Spleen (tissue), 11 donors: ENCODE measurements at regions not wholly inside any gene's neighbourhood (a gene's known extent, or its start where the extent isn't known, plus 50 kb on each side); places are given as distances from the start of the nearest gene placed in this dataset.

ENCODE experiments used
- DNase-seq: peaks from one replicate; pipeline ENCODE4 v3.0.0-alpha.2; 2020
- H3K27ac ChIP-seq, 8 donors: fragments of 200-600 bp; sonication (generic) in 7 of 8; 1 replicate in 4 of 8; 2 replicates in 4 of 8; pipeline versions ENCODE4 v1.5.0 to v1.8.0; 2016 to 2021; ENCODE audit warnings: inconsistent platforms in 4 of 8, mild to moderate bottlenecking in 4 of 8, moderate library complexity in 1 of 8
- H3K27me3 ChIP-seq, 7 donors: fragments of 200-600 bp; sonication (generic) in 6 of 7; replicated peaks in 1 of 7; 1 replicate in 4 of 7; 2 replicates in 3 of 7; pipeline versions ENCODE4 v1.5.0 to v1.8.0; 2016 to 2021; ENCODE audit warnings: inconsistent platforms in 3 of 7, mild to moderate bottlenecking in 1 of 7
- H3K36me3 ChIP-seq, 6 donors: fragments of 200-600 bp; sonication (generic) in 5 of 6; 1 replicate in 4 of 6; 2 replicates in 2 of 6; pipeline versions ENCODE4 v1.5.0 to v1.8.0; 2016 to 2021; ENCODE audit warnings: inconsistent platforms in 2 of 6
- H3K4me1 ChIP-seq, 6 donors: fragments of 200-600 bp; sonication (generic) in 5 of 6; 1 replicate in 3 of 6; 2 replicates in 3 of 6; pipeline versions ENCODE4 v1.5.0 to v1.8.0; 2016 to 2021; ENCODE audit warnings: inconsistent platforms in 3 of 6
- H3K4me3 ChIP-seq, 8 donors: fragments of 200-600 bp; sonication (generic) in 7 of 8; 1 replicate in 4 of 8; 2 replicates in 4 of 8; pipeline versions ENCODE4 v1.5.0 to v1.8.0; 2016 to 2021; ENCODE audit warnings: inconsistent platforms in 4 of 8, mild to moderate bottlenecking in 4 of 8, moderate library complexity in 2 of 8
- H3K9me3 ChIP-seq, 8 donors: fragments of 200-600 bp; sonication (generic) in 7 of 8; 1 replicate in 4 of 8; 2 replicates in 4 of 8; pipeline versions ENCODE4 v1.5.0 to v1.8.0; 2016 to 2021; ENCODE audit warnings: inconsistent platforms in 4 of 8
- CTCF ChIP-seq, 11 experiments: fragments of 200-600 bp in 7 of 11; fragments of 450-650 bp in 4 of 11; sonication (generic) in 4 of 11; IDR thresholded peaks in 8 of 11; conservative IDR thresholded peaks in 3 of 11; 1 replicate in 7 of 11; 2 replicates in 4 of 11; pipeline versions ENCODE4 v1.4.0 to v1.8.0; 2016 to 2021; ENCODE audit warnings: antibody characterized with exemption in 11 of 11, inconsistent platforms in 4 of 11, mild to moderate bottlenecking in 1 of 11
- POLR2A ChIP-seq, 3 donors: fragments of 450-650 bp; IDR thresholded peaks; one replicate each; pipeline ENCODE4 v1.5.1; 2017; ENCODE audit warnings: antibody characterized with exemption in 3 of 3, mild to moderate bottlenecking in 1 of 3
- POLR2AphosphoS5 ChIP-seq, 3 donors: sonication (generic); formaldehyde crosslinking; IDR thresholded peaks; one replicate each; pipeline ENCODE4 v1.5.1; 2017; ENCODE audit warnings: antibody characterized with exemption in 3 of 3
- WGBS, 5 donors: extraction: QIAGEN DNeasy Blood & Tissue Kit in 3 of 5; methylation state at CpG; one replicate each; pipeline versions ENCODE4 v1.1.5 to v1.1.7; 2013 to 2018; 5-methylcytosine and 5-hydroxymethylcytosine counted together
- intact Hi-C: fragments of 100-400 bp; cut with DNase I; formaldehyde crosslinking; loops from one replicate; pipeline ENCODE4 v1.15.0; 2023; ENCODE audit warnings: low total_unique reads
- donor health status: healthy with polysubstance abuse.
- donor health status: DM: no; HTN: no; CAD: no; lungs with moderate emphysema.
- donor health status: DM: no; HTN: no; CAD: no.
- donor health status: Bipolar disorder and iron deficiency.
- donor health status: healthy.
- donor health status: DM: no; HTN: no; CAD: no.
- donor health status: DM: yes; HTN: yes; CAD: no.

GRCh38 chr6:164832410-164832809 lies 477.0 kb downstream of the C6orf118 start:
- Histone ChIP-seq H3K9me3 (peaks cover 0 to 9% (median 0%) of the 10 kb centered on the region in 8 donors), H3K27me3 (no peaks in the 10 kb centered on the region), H3K36me3 (no peaks in the 10 kb centered on the region), H3K4me1 (no peaks in the 10 kb centered on the region), H3K27ac (no peak overlapping the region), H3K4me3 (no peak overlapping the region)
- DNase-seq = no peak
- TF ChIP-seq POLR2AphosphoS5 (IDR thresholded peaks at IDR 0.05) (no peak), POLR2A (IDR thresholded peaks at IDR 0.05) (no peak), CTCF (IDR thresholded peaks at IDR 0.05 in 8 of 11, conservative IDR thresholded peaks at IDR 0.05 in 3 of 11) (no peak)
- WGBS, 5 donors = 71 to 84% (median 78%) methylated on average over 7 of the region's 7 CpGs
- intact Hi-C loops = no loop called here

DNA sequence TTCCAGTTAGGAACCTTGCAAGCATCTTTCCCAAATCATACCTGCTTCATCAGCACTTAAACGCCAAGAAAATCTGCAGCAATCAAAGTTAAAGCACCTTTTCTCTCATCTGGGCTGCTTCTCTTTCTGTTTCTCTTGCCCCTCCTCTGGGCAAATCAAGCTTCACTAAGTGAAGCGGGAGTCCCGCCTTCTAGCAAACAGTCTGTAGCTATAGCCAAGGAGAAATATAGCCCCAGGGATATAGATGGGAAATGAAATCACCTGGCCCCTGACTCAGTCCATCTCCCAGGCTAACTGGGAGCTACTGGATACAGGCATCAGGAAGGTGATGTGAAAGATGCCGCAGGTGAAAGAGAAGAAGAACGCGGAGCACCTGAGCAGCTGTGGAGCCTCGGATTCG lies 481.9 kb downstream of the C6orf118 start:
- DNase-seq = no peak
- H3K27ac ChIP-seq = no peak overlapping the region
- no peak overlapping the region for H3K4me3 ChIP-seq
- no peaks in the 10 kb centered on the region for H3K36me3 ChIP-seq
- TF ChIP-seq POLR2A (IDR thresholded peaks at IDR 0.05) (no peak), CTCF (IDR thresholded peaks at IDR 0.05 in 8 of 11, conservative IDR thresholded peaks at IDR 0.05 in 3 of 11) (no peak), POLR2AphosphoS5 (IDR thresholded peaks at IDR 0.05) (no peak)
- no peaks in the 10 kb centered on the region for H3K4me1 ChIP-seq
- H3K27me3 ChIP-seq = no peaks in the 10 kb centered on the region
- WGBS, 5 donors = 85 to 94% (median 86%) methylated on average over 8 of the region's 8 CpGs
- peaks cover 0 to 10% (median 0%) of the 10 kb centered on the region in 8 donors for H3K9me3 ChIP-seq
- intact Hi-C loops = no loop called here

GRCh38 chr6:164826831-164827468 lies 482.5 kb downstream of the C6orf118 start:
- whole genome bisulfite sequencing, 5 donors = 67 to 81% (median 71%) methylated on average over 11 of the region's 11 CpGs
- Histone ChIP-seq H3K36me3 (no peaks in the 10 kb centered on the region), H3K9me3 (peaks cover 0 to 10% (median 0%) of the 10 kb centered on the region in 8 donors), H3K4me1 (no peaks in the 10 kb centered on the region), H3K4me3 (no peak overlapping the region), H3K27ac (no peak overlapping the region), H3K27me3 (no peaks in the 10 kb centered on the region)
- TF ChIP-seq POLR2A (IDR thresholded peaks at IDR 0.05) (no peak), CTCF (IDR thresholded peaks at IDR 0.05 in 8 of 11, conservative IDR thresholded peaks at IDR 0.05 in 3 of 11) (no peak)
- no peak for DNase-seq
- intact Hi-C loops = no loop called here

DNA sequence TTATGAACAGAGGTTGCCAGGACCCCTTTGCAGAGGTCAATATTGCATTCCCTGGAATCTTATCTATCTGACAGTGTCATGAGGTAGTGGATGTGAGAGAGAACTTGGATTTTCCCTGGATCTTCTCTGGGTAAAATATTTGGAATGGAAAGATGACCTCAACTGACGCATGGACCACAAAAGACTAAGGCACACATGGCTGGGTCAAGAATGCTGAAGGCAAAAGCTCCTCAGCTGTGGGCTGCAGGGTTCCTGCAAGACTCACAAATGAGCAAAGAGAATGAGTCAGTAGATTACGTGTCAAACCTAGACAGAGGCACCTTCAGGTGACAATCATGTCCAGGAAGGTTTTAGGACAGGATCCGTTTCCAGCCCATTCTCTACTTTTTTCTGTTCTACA lies 484.0 kb downstream of the C6orf118 start:
- intact Hi-C loops = no loop called here
- 82 to 94% (median 87%) methylated on average over 3 of the region's 3 CpGs for WGBS, 5 donors
- H3K27ac ChIP-seq = no peak overlapping the region

More for the DNA sequence above, 484.0 kb downstream of the C6orf118 start:
- DNase-seq = no peak
- H3K9me3 ChIP-seq = peaks cover 0 to 10% (median 0%) of the 10 kb centered on the region in 8 donors
- no peak overlapping the region for H3K4me3 ChIP-seq
- TF ChIP-seq POLR2A (IDR thresholded peaks at IDR 0.05) = no peak
- TF ChIP-seq CTCF (IDR thresholded peaks at IDR 0.05 in 8 of 11, conservative IDR thresholded peaks at IDR 0.05 in 3 of 11) = no peak
- no peak for TF ChIP-seq POLR2AphosphoS5 (IDR thresholded peaks at IDR 0.05)
- H3K27me3 ChIP-seq = no peaks in the 10 kb centered on the region
- no peaks in the 10 kb centered on the region for H3K36me3 ChIP-seq
- no peaks in the 10 kb centered on the region for H3K4me1 ChIP-seq
